Coronary artery (tissue), 2 donors: ENCODE measurements at regions not wholly inside any gene's neighbourhood (a gene's known extent, or its start where the extent isn't known, plus 50 kb on each side); places are given as distances from the start of the nearest gene placed in this dataset.

Experiments
- DNase-seq: peaks from one replicate; pipeline ENCODE4 v3.0.0-alpha.2; 2017; ENCODE audit warnings: low spot score
- H3K27ac ChIP-seq, 2 donors: fragments of 200-600 bp; sonication (generic); one replicate each; pipeline ENCODE4 v1.5.1; 2016 to 2019
- H3K4me3 ChIP-seq: fragments of 200-600 bp; sonication (generic); 2 replicates; pipeline ENCODE4 v1.5.1; 2016; ENCODE audit warnings: mild to moderate bottlenecking, moderate library complexity
- CTCF ChIP-seq: fragments of 200-600 bp; sonication (generic); IDR thresholded peaks from one replicate; pipeline ENCODE4 v1.5.1; 2019; ENCODE audit warnings: antibody characterized with exemption

- H3K4me3 ChIP-seq, result no peak overlapping the region
- no peak for DNase-seq
- no peak for TF ChIP-seq CTCF
- H3K27ac ChIP-seq, result no peak overlapping the region
Observed at GRCh38 chr10:58948303-58948702, 228.1 kb upstream of the PHYHIPL start.

- H3K27ac ChIP-seq, result no peak overlapping the region
- no peak overlapping the region for H3K4me3 ChIP-seq
- DNase-seq, result no peak
- no peak for TF ChIP-seq CTCF
Observed at GRCh38 chr10:58950618-58951017, 225.8 kb upstream of the PHYHIPL start.

- DNase-seq, result no peak
- no peak for TF ChIP-seq CTCF
- Histone ChIP-seq H3K4me3 (no peak overlapping the region), H3K27ac (no peak overlapping the region)
Observed at GRCh38 chr10:58951087-58951486, 225.4 kb upstream of the PHYHIPL start.

GRCh38 chr10:58951746-58952145 is 224.7 kb upstream of the PHYHIPL start:
- Histone ChIP-seq H3K4me3 (no peak overlapping the region), H3K27ac (no peak overlapping the region)
- no peak for DNase-seq
- no peak for TF ChIP-seq CTCF

GRCh38 chr10:58952162-58952601 is 224.3 kb upstream of the PHYHIPL start:
- Histone ChIP-seq H3K27ac (peak overlapping the region in 1 of 2 donors; percentile 60), H3K4me3 (no peak overlapping the region)
- no peak for DNase-seq
- TF ChIP-seq CTCF, result no peak

- TF ChIP-seq CTCF, result peak; percentile 74
- no peak for DNase-seq
- Histone ChIP-seq H3K4me3 (no peak overlapping the region), H3K27ac (peak overlapping the region in 1 of 2 donors; percentile 60)
Observed at GRCh38 chr10:58952747-58953466, 223.5 kb upstream of the PHYHIPL start.

- no peak overlapping the region for H3K27ac ChIP-seq
- no peak overlapping the region for H3K4me3 ChIP-seq
- no peak for TF ChIP-seq CTCF
- DNase-seq, result no peak
Observed at GRCh38 chr10:58954178-58954577, 222.3 kb upstream of the PHYHIPL start.
